Hepatocyte (in vitro differentiated cells): ENCODE measurements at regions not wholly inside any gene's neighbourhood (a gene's known extent, or its start where the extent isn't known, plus 50 kb on each side); places are given as distances from the start of the nearest gene placed in this dataset.

Source experiments
- EZH2 ChIP-seq: fragments of 200-600 bp; sonication (generic); IDR thresholded peaks from 2 replicates; pipeline ENCODE4 v1.6.1; 2016; ENCODE audit warnings: antibody characterized with exemption, mild to moderate bottlenecking, borderline replicate concordance
- EZH2phosphoT487 ChIP-seq: fragments of 200-600 bp; sonication (generic); IDR thresholded peaks from one replicate; pipeline ENCODE4 v1.6.1; 2018; ENCODE audit warnings: antibody characterized with exemption, mild to moderate bottlenecking, low read depth, moderate library complexity; ENCODE audit not compliant: unreplicated experiment, severe bottlenecking
- TF ChIP-seq, protein P1 (sequence below): fragments of 200-600 bp; sonication (generic); IDR thresholded peaks from 2 replicates; pipeline ENCODE4 v1.5.1; 2016; ENCODE audit warnings: antibody characterized with exemption, mild to moderate bottlenecking; ENCODE audit not compliant: poor library complexity

DNA sequence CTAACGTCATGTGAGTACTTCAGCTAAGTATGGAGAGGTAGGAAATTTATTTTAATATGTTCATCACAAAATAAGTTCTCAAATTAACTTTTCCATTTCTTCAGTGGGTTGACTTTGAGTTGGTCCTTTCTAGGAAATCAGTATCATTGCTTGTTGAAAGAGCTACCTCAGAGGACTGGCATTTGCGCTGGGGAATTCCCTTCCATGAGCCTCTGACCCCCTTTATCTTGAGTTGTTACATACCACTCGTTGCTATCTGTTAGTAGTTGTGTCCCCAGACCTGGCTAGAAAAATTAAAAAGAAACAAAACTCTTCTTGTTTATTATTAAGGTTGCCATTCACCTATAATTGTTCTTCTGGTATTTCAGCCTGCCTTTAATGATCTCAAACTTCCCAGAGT is 96.8 kb upstream of the ROBO2 start:
- TF ChIP-seq, protein P1, sequence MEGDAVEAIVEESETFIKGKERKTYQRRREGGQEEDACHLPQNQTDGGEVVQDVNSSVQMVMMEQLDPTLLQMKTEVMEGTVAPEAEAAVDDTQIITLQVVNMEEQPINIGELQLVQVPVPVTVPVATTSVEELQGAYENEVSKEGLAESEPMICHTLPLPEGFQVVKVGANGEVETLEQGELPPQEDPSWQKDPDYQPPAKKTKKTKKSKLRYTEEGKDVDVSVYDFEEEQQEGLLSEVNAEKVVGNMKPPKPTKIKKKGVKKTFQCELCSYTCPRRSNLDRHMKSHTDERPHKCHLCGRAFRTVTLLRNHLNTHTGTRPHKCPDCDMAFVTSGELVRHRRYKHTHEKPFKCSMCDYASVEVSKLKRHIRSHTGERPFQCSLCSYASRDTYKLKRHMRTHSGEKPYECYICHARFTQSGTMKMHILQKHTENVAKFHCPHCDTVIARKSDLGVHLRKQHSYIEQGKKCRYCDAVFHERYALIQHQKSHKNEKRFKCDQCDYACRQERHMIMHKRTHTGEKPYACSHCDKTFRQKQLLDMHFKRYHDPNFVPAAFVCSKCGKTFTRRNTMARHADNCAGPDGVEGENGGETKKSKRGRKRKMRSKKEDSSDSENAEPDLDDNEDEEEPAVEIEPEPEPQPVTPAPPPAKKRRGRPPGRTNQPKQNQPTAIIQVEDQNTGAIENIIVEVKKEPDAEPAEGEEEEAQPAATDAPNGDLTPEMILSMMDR, result no peak
- TF ChIP-seq EZH2, result no peak
- TF ChIP-seq EZH2phosphoT487, result no peak
